Mucosa of rectum (tissue), 2 donors: ENCODE measurements at regions not wholly inside any gene's neighbourhood (a gene's known extent, or its start where the extent isn't known, plus 50 kb on each side); places are given as distances from the start of the nearest gene placed in this dataset.

Experiments
- H3K27ac ChIP-seq, 2 donors: one replicate each; pipeline ENCODE4 v1.7.0; 2013; ENCODE audit warnings: inconsistent platforms in 2 of 2, low read depth in 2 of 2, low read length in 2 of 2
- H3K27me3 ChIP-seq, 2 donors: one replicate each; pipeline ENCODE4 v1.7.0; 2013; ENCODE audit warnings: low read length in 2 of 2; ENCODE audit not compliant: control insufficient read depth in 2 of 2, insufficient read depth in 2 of 2
- H3K36me3 ChIP-seq, 2 donors: one replicate each; pipeline ENCODE4 v1.7.0; 2013; ENCODE audit warnings: low read length in 2 of 2; ENCODE audit not compliant: control insufficient read depth in 2 of 2, insufficient read depth in 2 of 2
- H3K4me1 ChIP-seq, 2 donors: one replicate each; pipeline ENCODE4 v1.7.0; 2013; ENCODE audit warnings: low read length in 2 of 2, mild to moderate bottlenecking in 1 of 2; ENCODE audit not compliant: control insufficient read depth in 2 of 2, insufficient read depth in 2 of 2
- H3K4me3 ChIP-seq, 2 donors: one replicate each; pipeline ENCODE4 v1.7.0; 2013; ENCODE audit warnings: low read length in 2 of 2
- H3K9ac ChIP-seq, 2 donors: one replicate each; pipeline ENCODE4 v1.7.0; 2013; ENCODE audit warnings: low read length in 2 of 2, low read depth in 1 of 2, mild to moderate bottlenecking in 1 of 2
- H3K9me3 ChIP-seq, 2 donors: one replicate each; pipeline ENCODE4 v1.7.0; 2013; ENCODE audit warnings: low read length in 2 of 2; ENCODE audit not compliant: control insufficient read depth in 2 of 2
- donor health status: healthy.
- donor health status: Normal muscosa, but diverticular disease.

DNA sequence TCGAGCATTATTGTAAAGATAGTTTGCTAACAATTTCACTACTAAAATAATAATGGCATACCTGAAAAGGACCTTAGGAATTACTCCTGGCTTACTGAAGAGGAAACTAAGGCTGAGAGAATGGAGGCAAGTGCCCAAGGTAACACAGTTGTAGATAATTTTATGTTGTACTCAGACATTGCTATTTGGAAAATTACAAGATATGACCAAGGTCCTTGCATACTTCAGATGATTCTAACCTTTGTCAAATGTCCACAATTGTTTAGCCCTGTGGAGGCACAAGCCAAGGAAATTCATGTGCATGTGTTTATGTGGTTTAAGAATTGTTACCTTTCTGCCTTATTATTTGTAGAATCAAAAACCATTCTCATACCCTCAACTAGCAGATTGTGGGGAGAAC lies 105.7 kb downstream of the TUSC7 start:
- Histone ChIP-seq H3K9ac (no peak overlapping the region), H3K4me1 (no peaks in the 10 kb centered on the region), H3K9me3 (no peaks in the 10 kb centered on the region), H3K27me3 (no peaks in the 10 kb centered on the region), H3K27ac (no peak overlapping the region), H3K36me3 (no peaks in the 10 kb centered on the region), H3K4me3 (no peak overlapping the region)

DNA sequence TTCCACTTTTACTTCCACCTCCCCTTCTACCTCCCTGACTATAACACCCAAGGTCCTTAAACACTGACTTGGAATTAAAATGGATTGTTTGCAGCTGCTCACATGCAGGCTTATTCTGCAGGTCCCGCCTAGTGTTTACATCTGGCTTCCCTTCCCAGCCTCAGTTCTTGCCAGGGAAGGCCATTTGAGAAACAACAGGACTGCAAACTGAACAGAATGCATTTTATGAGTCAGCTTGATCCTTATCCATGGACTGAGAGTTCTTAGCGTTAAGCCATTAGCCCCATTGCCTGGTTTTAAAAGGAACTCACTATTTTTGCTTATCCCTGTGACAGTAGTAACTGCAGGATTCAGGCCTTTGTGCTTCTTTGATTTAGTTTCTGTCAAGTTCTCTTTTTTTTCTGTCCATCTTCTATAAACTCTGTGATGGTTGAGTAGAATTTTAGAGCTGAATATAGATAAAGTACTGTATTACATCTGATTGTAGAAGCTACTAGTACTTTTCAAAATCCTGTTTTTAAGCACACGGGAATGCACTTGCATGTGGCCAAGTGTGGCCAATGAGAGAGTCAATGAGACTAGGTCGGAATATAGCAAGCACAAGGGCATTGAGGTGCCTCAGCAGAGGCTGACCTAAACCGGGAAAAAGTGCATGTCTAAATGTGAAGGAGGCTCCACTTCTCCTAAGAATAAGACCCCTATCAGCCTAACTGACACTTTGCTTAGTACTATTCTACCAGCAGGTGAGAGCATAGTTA lies 106.4 kb downstream of the TUSC7 start:
- Histone ChIP-seq H3K9ac (no peak overlapping the region), H3K4me1 (no peaks in the 10 kb centered on the region), H3K9me3 (no peaks in the 10 kb centered on the region), H3K27me3 (no peaks in the 10 kb centered on the region), H3K27ac (no peak overlapping the region), H3K4me3 (no peak overlapping the region), H3K36me3 (no peaks in the 10 kb centered on the region)

DNA sequence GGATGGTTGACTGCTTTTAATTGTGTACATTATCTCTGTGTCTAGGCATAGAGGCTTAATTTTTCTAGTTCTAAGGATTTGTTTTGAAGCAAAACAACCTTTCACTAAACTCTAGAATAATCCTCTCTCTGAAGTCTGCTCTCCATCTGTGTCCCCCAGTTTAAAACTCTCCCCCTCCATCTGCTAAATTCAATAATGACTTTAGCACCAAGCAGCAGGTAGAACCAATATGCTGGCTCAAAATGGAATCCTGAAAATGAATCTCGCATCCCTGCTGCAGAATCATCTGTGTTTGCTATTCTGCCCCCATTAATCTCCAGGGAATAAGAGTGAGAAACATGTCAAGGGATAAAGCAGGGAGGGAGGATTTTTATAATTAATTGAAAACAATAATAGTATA lies 111.8 kb downstream of the TUSC7 start:
- no peak overlapping the region for H3K4me3 ChIP-seq

DNA sequence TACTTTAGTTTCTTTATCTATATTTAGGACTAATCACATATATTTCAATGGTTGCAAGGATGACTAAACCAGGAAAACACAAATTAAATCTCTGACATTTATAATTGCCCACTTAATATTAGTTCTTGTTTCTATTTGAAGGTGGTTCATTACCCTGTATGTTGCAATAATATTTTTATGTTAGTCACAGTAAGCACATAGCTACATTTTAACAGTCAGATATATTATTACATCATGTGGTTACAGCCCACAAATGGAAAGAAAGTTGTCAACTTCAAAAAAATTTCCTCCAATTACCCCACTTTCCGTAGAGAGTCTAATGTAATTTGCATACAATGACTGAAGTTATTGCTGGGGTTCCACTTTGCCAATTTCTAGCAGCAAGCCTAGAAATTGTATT lies 114.6 kb downstream of the TUSC7 start:
- no peaks in the 10 kb centered on the region for H3K4me1 ChIP-seq

More for the DNA sequence above, 111.8 kb downstream of the TUSC7 start:
- Histone ChIP-seq H3K4me1 (no peaks in the 10 kb centered on the region), H3K27me3 (no peaks in the 10 kb centered on the region), H3K27ac (no peak overlapping the region), H3K9ac (no peak overlapping the region), H3K9me3 (no peaks in the 10 kb centered on the region), H3K36me3 (no peaks in the 10 kb centered on the region)

DNA sequence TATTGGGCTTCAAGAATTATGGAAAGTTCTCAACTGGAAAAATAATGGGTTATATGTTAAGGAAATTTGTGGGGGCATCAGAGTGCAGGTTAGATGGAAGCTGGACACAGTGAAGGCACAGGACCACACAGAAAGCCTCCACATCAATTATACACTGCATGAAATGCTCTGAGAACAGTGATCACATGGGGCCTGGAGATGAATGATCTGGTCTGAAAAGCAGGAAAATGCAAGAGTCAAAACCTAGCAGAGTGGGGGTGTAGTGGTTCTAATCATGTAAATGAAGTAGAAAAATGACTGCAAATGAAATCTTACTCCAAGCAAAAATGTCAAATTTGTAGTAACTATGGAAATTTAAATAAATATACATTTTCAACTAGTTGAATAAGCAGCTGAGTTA lies 123.6 kb downstream of the TUSC7 start:
- Histone ChIP-seq H3K9me3 (no peaks in the 10 kb centered on the region), H3K4me3 (no peak overlapping the region), H3K4me1 (no peaks in the 10 kb centered on the region), H3K9ac (no peak overlapping the region), H3K27ac (no peak overlapping the region), H3K27me3 (no peaks in the 10 kb centered on the region), H3K36me3 (no peaks in the 10 kb centered on the region)

More for the DNA sequence above, 114.6 kb downstream of the TUSC7 start:
- Histone ChIP-seq H3K27me3 (no peaks in the 10 kb centered on the region), H3K9me3 (no peaks in the 10 kb centered on the region), H3K9ac (no peak overlapping the region), H3K36me3 (no peaks in the 10 kb centered on the region), H3K27ac (no peak overlapping the region), H3K4me3 (no peak overlapping the region)

DNA sequence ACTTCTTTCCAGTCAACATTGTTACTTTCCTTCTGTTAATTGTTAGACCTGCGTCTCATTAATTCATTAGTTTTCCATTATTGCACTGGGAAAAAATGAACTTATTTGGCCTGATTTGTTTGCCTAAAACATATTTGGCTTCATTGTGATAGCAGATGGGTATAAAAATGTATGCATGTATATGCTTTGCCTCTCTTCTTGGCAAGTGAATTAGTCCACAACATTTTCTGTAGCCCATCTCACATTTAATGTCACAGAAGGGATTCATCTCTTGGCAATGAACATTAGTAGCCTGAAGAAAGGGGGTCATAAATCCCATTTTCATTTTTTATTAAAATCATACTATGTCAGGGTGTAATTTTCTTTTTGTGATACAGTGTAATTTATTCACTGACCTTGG lies 125.2 kb downstream of the TUSC7 start:
- Histone ChIP-seq H3K9ac (no peak overlapping the region), H3K9me3 (no peaks in the 10 kb centered on the region), H3K36me3 (no peaks in the 10 kb centered on the region), H3K4me3 (no peak overlapping the region), H3K27me3 (no peaks in the 10 kb centered on the region), H3K4me1 (no peaks in the 10 kb centered on the region), H3K27ac (no peak overlapping the region)

DNA sequence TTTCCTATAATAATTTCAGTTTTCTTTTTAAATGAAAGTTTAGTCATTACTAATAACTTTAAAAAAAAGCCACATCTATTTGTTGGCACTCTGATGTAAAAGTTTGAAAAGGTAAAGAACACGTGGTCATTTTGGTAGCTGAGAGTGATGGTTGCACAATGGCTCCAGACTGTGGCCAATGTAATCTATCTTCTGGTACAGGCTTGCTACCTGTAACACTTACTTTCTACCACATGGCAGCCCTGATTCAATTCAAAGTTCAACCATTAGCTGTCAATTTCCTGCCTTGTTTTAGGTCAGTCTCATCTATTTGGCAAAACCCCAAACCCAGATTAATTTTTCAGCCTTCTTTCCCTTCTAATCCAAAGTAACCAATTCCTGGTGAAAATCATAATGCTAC lies 126.1 kb downstream of the TUSC7 start:
- no peak overlapping the region for H3K4me3 ChIP-seq
- no peaks in the 10 kb centered on the region for H3K9me3 ChIP-seq
- H3K9ac ChIP-seq, result no peak overlapping the region
- no peak overlapping the region for H3K27ac ChIP-seq
- H3K27me3 ChIP-seq, result no peaks in the 10 kb centered on the region
- no peaks in the 10 kb centered on the region for H3K4me1 ChIP-seq
- H3K36me3 ChIP-seq, result no peaks in the 10 kb centered on the region

DNA sequence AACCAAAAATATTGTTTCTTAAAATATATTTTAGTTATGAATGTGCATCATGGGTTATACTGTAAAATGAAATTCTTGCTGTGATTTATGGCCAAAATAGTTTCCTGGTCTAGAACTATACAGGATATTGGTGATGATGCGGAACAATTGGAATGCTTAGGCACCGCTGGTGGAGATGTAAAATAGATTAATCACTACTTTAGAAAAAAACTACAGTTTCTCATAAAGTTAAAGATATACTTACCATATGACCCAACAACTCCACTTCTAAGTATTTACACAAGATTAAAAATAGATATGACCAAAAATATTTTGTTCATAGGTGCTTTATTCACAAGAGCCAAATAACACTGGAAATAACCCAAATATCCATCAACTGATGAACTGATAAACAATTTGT lies 126.7 kb downstream of the TUSC7 start:
- Histone ChIP-seq H3K27ac (no peak overlapping the region), H3K9me3 (no peaks in the 10 kb centered on the region)

DNA sequence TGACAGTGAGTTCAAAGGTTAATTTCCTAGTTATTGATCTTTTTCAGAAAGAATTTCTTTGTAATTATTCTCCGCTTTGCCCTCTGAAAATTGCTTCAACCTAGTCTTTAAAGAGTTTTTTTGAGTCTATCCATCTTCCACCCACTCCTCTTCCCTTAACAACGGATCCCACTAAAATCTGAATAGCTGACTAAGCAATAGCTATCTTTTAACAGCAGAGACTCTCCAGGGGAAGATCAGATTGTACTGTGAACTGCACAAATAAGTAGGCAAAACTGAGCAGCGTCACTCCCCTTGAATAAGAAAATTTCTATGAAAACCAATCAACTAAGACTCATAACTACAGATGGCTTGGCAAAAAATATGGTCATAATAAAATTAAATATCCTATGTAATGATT lies 127.9 kb downstream of the TUSC7 start:
- H3K36me3 ChIP-seq, result no peaks in the 10 kb centered on the region
- H3K27ac ChIP-seq, result no peak overlapping the region
- H3K27me3 ChIP-seq, result no peaks in the 10 kb centered on the region
- no peaks in the 10 kb centered on the region for H3K4me1 ChIP-seq
- no peaks in the 10 kb centered on the region for H3K9me3 ChIP-seq
- no peak overlapping the region for H3K4me3 ChIP-seq
- no peak overlapping the region for H3K9ac ChIP-seq

More for the DNA sequence above, 126.7 kb downstream of the TUSC7 start:
- Histone ChIP-seq H3K9ac (no peak overlapping the region), H3K27me3 (no peaks in the 10 kb centered on the region), H3K4me1 (no peaks in the 10 kb centered on the region), H3K4me3 (no peak overlapping the region), H3K36me3 (no peaks in the 10 kb centered on the region)

DNA sequence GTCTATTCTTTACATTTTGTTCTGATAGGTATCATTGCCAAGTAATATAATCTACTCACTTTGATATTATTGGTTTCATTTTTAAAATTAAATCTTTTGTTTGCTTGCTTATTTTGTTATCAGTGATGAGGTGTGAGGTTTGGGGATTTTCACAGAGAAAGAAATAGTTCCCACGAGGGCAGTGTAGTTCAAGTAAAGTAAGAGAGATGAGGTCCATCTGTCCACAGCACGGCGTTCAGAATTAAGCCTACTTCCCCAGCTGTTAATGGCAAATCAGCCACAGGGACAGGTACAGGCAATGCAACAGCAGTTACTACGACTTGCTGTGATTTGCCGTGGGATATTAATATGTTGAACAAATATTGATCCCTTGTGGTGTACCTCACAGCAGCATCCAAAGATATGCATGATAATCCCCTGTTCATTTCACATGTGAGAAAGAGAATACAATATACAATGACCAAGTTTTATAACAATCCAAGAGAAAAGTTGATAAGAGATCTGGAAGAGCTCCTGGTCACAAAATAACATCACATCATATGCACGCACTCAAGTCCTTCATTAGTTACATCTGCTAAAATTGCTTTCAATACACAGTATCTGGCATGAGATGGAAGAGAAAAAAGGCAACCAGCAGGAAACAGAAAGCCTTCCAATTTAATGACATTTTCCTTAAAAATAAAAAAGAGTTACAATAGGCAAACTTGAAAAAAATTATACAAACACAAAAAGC lies 131.6 kb downstream of the TUSC7 start:
- no peak overlapping the region for H3K27ac ChIP-seq
- no peak overlapping the region for H3K9ac ChIP-seq
- H3K27me3 ChIP-seq, result no peaks in the 10 kb centered on the region
- no peaks in the 10 kb centered on the region for H3K36me3 ChIP-seq
- no peaks in the 10 kb centered on the region for H3K9me3 ChIP-seq
- no peaks in the 10 kb centered on the region for H3K4me1 ChIP-seq
- H3K4me3 ChIP-seq, result no peak overlapping the region
